ENCODE measurements at regions not wholly inside any gene's neighbourhood (a gene's known extent, or its start where the extent isn't known, plus 50 kb on each side); places are given as distances from the start of the nearest gene placed in this dataset.

DNA sequence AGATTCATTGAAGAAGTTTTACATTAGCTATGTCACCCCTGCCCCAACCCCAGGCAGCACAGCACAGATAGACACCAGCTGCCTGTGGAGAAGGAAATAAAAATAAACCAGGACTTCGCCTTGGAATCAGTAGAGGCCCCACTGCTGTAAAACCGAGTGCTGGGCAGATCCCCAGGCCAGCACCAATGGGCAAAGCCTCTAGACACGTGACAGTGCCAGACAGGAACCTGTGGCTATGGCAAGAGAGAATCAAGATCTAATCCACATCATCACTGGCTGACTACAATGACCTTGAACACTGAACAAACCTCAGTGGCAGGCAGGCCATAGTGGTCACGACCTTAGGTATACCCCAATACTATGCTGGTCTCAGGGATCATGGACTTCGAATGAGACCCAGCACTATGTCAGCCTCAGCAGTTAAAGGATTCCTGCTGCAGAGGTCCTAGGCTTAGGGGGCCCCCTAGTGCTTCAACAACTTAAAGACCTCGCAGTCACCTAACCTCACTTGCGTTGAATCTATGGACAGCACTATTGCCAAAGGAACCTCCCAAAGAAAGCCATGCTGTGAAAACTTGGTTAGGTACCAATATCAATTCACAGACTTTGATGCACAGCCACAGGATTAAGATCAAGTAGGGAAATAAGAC lies 2118.6 kb upstream of the C9orf72 start:
- TF ChIP-seq CEBPB (IDR thresholded peaks at IDR 0.05; ENCODE audit: low read depth, low read length): no peak
- 0 out of 2 replicates have a peak, but pooled peaks have one; percentile 6 for TF ChIP-seq CTCF (conservative IDR thresholded peaks at IDR 0.05; ENCODE audit: low read depth, low read length)
- no peak for TF ChIP-seq POLR2A (IDR thresholded peaks at IDR 0.05; ENCODE audit: low read depth, low read length)
- no peak for TF ChIP-seq NFE2L2 (IDR thresholded peaks at IDR 0.05; ENCODE audit: low read depth, low read length)
- no peak for TF ChIP-seq USF2 (IDR thresholded peaks at IDR 0.05; ENCODE audit: low read depth, low read length)
- TF ChIP-seq RAD21 (IDR thresholded peaks at IDR 0.05; ENCODE audit: low read length): peak; percentile 37; the same call in 1 of the 2 replicates
